COLO668 (cell line): ENCODE measurements at regions not wholly inside any gene's neighbourhood (a gene's known extent, or its start where the extent isn't known, plus 50 kb on each side); places are given as distances from the start of the nearest gene placed in this dataset.
"Not testable (repeated sequence)": the region's sequence is repeated elsewhere in the genome, so short reads cannot be mapped to it uniquely, and the experiment has no call there.

Experiments used
- DNase-seq: peaks from one replicate; lab custom pipeline; 2025; ENCODE audit not compliant: unreplicated experiment; lab: John Stamatoyannopoulos, UW

DNA sequence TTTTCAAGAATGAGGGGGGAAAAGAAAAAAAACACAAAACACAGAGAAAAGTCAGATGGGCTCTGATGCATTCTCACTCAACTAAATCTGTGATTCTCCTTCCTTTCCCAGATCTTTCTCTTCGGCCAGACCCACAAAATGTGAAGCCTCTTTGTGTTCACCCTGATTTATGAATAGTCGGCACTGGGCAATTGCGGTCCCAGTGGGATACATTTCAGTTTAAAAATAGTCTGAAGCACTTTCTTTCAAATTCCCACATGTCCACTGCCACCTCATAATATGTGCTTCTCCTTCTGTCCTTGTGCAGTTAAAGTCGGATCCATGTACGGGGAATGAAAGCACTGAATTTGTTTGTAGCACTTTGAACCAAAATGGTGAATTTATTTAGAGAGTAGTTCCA is 995.4 kb upstream of the WWC1 start:
- no peak for DNase-seq

GRCh38 chr5:167296661-167297060 is 994.8 kb upstream of the WWC1 start:
- no peak for DNase-seq

DNA sequence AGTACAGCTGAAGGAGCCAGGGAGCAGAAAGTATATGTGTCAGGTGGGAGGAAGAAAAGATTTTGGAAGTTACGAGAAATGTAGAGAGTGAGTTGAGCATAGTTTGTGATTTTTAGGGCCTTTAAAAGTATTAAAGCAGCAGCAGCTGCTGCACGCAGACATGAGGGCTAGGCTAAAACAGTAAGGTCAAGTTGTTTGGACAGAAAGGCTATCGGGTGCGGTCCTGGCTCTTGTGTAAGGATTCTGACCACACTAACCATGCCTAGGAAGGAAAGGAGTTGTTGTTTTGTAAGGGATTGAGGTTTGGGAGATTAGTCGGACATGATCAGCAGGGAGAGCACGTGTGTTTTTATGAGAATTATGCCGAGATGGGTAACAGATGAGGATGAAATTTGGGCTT is 991.6 kb upstream of the WWC1 start:
- DNase-seq = not testable (repeated sequence)

DNA sequence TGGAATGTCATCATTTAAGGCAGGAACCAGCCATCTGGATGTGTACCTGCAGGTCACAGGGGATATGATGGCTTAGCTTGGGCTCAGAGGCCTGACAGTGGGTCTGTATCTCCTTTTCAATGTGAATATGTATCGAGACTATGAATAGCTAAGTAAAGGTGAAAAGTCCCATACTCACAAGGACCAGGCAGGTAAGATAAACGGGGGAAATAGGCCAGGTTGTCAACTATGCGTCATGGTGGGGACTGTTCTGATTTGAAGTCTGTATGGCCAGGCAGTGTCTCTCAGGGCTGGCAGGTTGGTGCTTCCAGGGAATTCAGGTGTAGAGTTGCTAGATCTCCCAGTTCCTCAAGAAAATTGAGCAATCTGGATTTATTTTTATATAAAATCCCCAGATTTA is 987.9 kb upstream of the WWC1 start:
- DNase-seq = no peak

- no peak for DNase-seq
Observed at GRCh38 chr5:167304834-167305469, 986.5 kb upstream of the WWC1 start.

GRCh38 chr5:167305591-167306213 is 985.7 kb upstream of the WWC1 start:
- DNase-seq = no peak

- DNase-seq = no peak
Observed at GRCh38 chr5:167307042-167307441, 984.4 kb upstream of the WWC1 start.

- DNase-seq = no peak
Observed at GRCh38 chr5:167308466-167308865, 983.0 kb upstream of the WWC1 start.

DNA sequence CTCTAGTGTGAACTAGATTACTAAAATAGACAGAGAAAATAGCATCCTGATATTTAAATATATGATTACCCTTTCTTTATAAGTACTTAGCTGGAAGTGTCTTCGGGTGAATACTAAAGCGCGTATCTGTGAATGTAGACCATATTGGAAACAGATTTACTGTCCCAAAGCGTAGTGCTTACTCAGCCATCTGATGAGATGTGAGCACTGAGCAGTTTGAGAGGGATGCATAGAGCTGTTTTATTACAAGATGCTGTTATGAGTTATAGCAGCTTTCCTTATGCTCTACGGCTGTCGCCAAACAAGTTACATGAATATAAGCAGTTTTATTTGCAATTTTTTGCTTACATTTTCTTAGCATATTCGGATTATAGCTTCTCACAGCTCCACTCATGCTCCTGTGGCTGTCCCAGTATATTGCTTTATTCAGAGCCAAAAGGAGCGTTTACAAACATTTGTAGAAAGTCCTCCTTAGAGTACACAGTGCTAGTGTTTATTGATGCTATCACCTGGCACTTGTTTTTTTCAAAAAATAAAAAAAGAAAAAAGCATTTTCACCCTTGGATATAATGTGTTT is 981.4 kb upstream of the WWC1 start:
- DNase-seq = no peak

DNA sequence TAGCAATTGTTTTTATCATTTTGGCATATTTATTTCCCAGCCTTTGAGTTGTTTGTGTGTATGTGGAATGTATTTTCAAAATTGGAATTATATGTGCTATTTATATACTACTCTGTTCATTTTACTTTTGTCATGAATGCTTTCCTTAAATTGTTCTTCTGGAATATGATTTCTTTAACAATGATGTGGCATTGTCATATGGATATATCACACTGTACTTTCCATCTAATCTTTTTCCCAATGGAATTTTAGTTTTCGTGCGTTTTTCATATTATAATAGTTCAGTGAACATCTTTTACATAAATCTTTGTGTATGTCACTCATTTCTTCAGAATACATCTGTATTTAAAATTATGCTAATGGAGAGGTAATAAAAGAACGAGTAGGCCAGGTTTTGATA is 980.1 kb upstream of the WWC1 start:
- no peak for DNase-seq

DNA sequence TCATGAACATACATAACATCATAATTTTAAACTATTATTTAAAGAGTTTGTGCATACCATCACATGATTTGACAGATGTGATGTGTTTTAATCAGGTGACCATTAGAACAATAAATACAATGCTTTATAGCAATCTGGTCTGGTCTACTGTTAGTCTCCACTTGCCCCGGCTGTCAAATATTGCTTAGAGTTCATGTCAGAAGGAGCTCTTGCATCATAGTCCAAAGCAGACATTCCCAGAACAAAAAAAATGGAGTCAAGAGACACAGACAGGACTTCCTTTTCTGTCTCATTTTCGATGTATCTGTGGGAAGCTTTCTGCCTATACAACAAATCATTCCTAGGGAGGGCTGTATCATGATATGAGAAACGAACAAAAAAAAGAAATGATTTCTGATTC is 979.2 kb upstream of the WWC1 start:
- no peak for DNase-seq

GRCh38 chr5:167315762-167316161 is 975.7 kb upstream of the WWC1 start:
- no peak for DNase-seq

GRCh38 chr5:167317884-167318283 is 973.6 kb upstream of the WWC1 start:
- no peak for DNase-seq

DNA sequence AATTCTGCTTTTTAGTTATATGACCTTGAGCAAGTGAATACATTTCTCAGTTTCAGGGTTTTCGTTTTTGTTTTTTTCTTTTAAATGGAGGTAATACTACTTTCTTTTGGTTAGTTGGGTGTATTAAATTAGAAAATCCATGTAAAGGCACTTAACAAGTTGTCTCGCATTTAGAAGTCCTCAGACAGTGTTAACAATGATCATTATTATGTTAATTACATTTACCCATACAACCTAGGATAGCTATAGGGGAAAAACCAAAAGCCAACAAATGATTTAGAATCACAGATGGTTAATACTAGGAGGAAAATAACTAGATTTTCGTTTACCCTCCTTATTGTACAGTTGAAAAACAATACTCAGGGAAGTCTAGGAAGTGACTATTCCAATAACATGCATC is 972.2 kb upstream of the WWC1 start:
- DNase-seq = no peak

DNA sequence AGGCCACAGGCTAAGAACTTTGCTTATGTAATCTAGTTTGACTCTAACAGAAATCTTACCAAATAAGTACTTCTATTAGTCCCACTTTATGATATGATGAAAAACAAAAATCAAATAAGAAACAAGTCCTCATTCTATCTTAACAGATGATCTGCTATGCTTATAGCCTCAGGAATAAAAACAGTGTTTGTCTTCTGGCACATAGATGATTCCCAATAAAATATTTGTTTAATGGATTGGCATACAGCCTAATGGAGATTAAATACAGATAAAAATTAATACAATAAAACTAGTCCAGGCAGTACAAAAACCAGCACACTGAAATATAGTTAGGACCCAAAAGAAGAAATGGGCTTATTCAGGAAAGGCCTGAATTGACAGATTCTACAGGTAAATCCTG is 971.4 kb upstream of the WWC1 start:
- no peak for DNase-seq

GRCh38 chr5:167332309-167332708 is 959.1 kb upstream of the WWC1 start:
- no peak for DNase-seq

- DNase-seq = no peak
Observed at GRCh38 chr5:167336161-167336560, 955.3 kb upstream of the WWC1 start.

DNA sequence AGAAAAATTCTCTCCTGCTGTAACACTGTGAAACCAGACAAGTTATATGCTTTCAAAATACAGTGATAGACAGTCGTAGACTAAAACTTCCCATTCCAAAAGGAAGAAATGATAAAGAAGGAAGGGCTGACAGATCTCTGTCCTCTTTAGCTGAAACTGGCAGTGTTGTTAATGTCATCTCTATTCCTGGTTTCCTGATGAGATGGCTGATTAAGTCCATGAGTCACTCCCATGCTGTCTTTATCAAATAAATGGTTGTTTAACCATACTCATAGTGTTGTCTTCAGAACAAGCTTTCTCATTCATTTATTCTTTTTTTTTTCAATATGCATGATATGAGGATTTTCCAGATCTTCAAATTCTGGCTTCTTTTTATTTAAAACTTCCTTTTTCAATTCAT is 952.2 kb upstream of the WWC1 start:
- DNase-seq = no peak

DNA sequence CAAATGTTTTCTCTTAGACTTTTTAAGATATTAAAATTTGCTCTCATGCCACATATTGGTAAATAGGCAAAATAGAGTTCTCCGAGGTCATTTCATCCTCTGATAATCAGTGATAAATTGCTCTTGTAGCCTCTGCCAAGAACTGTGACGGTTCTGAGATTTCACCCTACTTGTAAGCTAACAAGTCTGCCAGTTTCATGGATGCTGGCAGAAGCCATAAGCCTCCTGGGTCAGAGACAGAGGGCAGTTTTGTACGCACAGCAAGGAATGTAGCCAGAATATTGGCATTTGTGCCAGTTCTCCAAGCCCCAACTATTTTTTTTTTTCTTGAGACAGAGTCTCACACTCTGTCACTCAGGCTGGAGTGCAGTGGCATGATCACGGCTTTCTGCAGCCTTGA is 945.0 kb upstream of the WWC1 start:
- no peak for DNase-seq

DNA sequence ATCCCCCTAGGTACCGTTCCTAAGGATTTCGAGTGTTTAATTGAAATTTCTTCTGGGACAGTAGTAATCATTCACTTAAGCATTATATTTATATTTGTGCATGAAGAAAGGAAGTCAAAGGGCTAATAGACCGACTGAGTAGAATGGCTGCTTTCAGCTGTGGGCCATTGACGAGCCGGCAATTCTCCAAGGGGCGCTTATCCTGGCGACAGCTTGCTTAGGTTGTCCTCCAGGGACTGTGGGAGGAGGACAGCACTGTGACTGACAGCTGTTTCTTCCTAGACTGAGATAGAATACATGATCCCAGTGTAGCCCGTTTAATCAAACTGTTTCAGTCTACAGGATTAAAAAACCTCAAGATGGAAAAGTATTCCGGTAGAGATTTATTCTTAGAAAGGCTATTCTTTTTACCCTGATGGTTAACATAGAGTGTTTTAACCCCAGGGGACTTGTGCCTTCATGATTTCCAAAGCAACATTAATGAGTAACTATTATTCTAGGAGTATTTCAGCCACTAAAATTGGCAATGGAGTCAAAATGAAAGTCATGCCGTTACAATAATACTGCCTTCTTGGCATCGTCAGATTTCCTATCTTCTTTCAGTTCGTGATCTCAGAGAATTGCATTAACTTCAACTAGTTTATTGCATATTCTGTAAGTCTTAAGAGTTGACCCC is 943.1 kb upstream of the WWC1 start:
- no peak for DNase-seq

- DNase-seq = no peak
Observed at GRCh38 chr5:167348980-167349379, 942.5 kb upstream of the WWC1 start.

GRCh38 chr5:167351316-167351715 is 940.1 kb upstream of the WWC1 start:
- no peak for DNase-seq
